ENCODE measurements at regions not wholly inside any gene's neighbourhood (a gene's known extent, or its start where the extent isn't known, plus 50 kb on each side); places are given as distances from the start of the nearest gene placed in this dataset.
"Not testable (repeated sequence)": the region's sequence is repeated elsewhere in the genome, so short reads cannot be mapped to it uniquely, and the experiment has no call there.

GRCh38 chr21:6486821-6487220 lies 4034.6 kb upstream of the TPTE start:
- not testable (repeated sequence) for DNase-seq

GRCh38 chr21:6492691-6493090 lies 4028.7 kb upstream of the TPTE start:
- DNase-seq: not testable (repeated sequence)

GRCh38 chr21:6493957-6494356 lies 4027.4 kb upstream of the TPTE start:
- not testable (repeated sequence) for DNase-seq

- not testable (repeated sequence) for DNase-seq
Observed at GRCh38 chr21:6496356-6496755, 4025.0 kb upstream of the TPTE start.

- DNase-seq: peak; percentile 47
Observed at GRCh38 chr21:6498716-6499115, 4022.7 kb upstream of the TPTE start.

- DNase-seq: not testable (repeated sequence)
Observed at GRCh38 chr21:6499128-6499826, 4022.1 kb upstream of the TPTE start.

GRCh38 chr21:6499866-6500265 lies 4021.5 kb upstream of the TPTE start:
- not testable (repeated sequence) for DNase-seq

- DNase-seq: not testable (repeated sequence)
Observed at GRCh38 chr21:6500681-6501080, 4020.7 kb upstream of the TPTE start.

- DNase-seq: not testable (repeated sequence)
Observed at GRCh38 chr21:6506167-6506894, 4015.1 kb upstream of the TPTE start.

GRCh38 chr21:6507632-6508031 lies 4013.8 kb upstream of the TPTE start:
- not testable (repeated sequence) for DNase-seq

GRCh38 chr21:6521777-6522176 lies 3999.6 kb upstream of the TPTE start:
- not testable (repeated sequence) for DNase-seq

GRCh38 chr21:6526213-6526612 lies 3995.2 kb upstream of the TPTE start:
- DNase-seq: not testable (repeated sequence)

- DNase-seq: not testable (repeated sequence)
Observed at GRCh38 chr21:6530655-6531054, 3990.7 kb upstream of the TPTE start.

- DNase-seq: not testable (repeated sequence)
Observed at GRCh38 chr21:6533261-6533660, 3988.1 kb upstream of the TPTE start.

- DNase-seq: not testable (repeated sequence)
Observed at GRCh38 chr21:6538320-6538719, 3983.1 kb upstream of the TPTE start.

- DNase-seq: not testable (repeated sequence)
Observed at GRCh38 chr21:6539688-6540087, 3981.7 kb upstream of the TPTE start.

- not testable (repeated sequence) for DNase-seq
Observed at GRCh38 chr21:6541036-6541435, 3980.3 kb upstream of the TPTE start.

- not testable (repeated sequence) for DNase-seq
Observed at GRCh38 chr21:6545288-6545687, 3976.1 kb upstream of the TPTE start.

- not testable (repeated sequence) for DNase-seq
Observed at GRCh38 chr21:6551045-6551444, 3970.3 kb upstream of the TPTE start.

GRCh38 chr21:6553505-6554376 lies 3967.6 kb upstream of the TPTE start:
- not testable (repeated sequence) for DNase-seq

- DNase-seq: not testable (repeated sequence)
Observed at GRCh38 chr21:6554377-6554864, 3967.0 kb upstream of the TPTE start.

GRCh38 chr21:6556516-6556915 lies 3964.9 kb upstream of the TPTE start:
- DNase-seq: not testable (repeated sequence)

- DNase-seq: not testable (repeated sequence)
Observed at GRCh38 chr21:6557415-6557814, 3964.0 kb upstream of the TPTE start.

All from right forelimb (tissue), 1 donor.